ENCODE measurements at regions not wholly inside any gene's neighbourhood (a gene's known extent, or its start where the extent isn't known, plus 50 kb on each side); places are given as distances from the start of the nearest gene placed in this dataset.

DNA sequence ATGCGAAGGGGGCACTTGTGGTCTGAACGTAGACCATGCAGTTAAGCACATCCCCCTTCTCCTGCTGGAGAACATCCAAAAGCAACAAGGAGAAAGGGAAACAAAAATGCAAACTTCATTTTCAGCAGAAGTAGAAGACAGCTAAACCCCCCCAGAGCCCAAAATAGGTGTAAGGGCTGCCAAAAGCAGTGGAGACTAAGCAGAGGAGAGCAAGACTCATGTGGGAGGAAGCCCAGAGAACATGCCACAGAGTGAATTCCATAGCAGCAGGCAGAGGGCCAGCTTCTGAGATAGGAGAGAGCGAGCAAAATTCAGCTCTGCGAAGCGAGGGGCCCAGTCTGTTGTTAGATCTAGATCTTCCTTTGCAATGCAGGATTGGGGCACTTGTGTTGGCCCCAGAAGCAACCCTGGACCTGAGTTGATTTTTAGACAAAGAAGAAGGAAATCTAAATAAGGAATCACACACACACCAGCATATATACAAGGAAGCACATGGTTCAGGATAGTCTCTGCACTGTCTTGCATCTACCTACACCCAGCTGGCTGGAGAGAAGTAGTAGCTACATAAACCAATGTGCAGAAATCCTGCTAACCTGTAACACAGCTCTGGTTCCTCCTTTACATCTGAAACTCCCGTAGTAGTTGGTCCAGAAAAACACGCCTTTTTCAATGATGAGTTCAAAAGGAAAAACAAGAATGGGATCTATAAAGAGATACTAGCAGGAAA, 199.6 kb downstream of the SPRY2 start:
- no peak for TF ChIP-seq CTCF (IDR thresholded peaks at IDR 0.05)
- no peak for TF ChIP-seq POLR2A (IDR thresholded peaks at IDR 0.05)
